Astrocyte (in vitro differentiated cells and primary cell): ENCODE measurements at regions not wholly inside any gene's neighbourhood (a gene's known extent, or its start where the extent isn't known, plus 50 kb on each side); places are given as distances from the start of the nearest gene placed in this dataset.

ENCODE experiments used
- EZH2 ChIP-seq: IDR thresholded peaks from 2 replicates; pipeline ENCODE4 v1.6.1; 2012; ENCODE audit warnings: mild to moderate bottlenecking, low read length, inconsistent platforms; ENCODE audit not compliant: insufficient read depth
- TF ChIP-seq, protein P1 (sequence below): IDR thresholded peaks from 2 replicates; pipeline ENCODE4 v1.5.1; 2011; ENCODE audit warnings: low read depth, mild to moderate bottlenecking, inconsistent platforms, low read length, moderate library complexity; ENCODE audit not compliant: insufficient read depth

DNA sequence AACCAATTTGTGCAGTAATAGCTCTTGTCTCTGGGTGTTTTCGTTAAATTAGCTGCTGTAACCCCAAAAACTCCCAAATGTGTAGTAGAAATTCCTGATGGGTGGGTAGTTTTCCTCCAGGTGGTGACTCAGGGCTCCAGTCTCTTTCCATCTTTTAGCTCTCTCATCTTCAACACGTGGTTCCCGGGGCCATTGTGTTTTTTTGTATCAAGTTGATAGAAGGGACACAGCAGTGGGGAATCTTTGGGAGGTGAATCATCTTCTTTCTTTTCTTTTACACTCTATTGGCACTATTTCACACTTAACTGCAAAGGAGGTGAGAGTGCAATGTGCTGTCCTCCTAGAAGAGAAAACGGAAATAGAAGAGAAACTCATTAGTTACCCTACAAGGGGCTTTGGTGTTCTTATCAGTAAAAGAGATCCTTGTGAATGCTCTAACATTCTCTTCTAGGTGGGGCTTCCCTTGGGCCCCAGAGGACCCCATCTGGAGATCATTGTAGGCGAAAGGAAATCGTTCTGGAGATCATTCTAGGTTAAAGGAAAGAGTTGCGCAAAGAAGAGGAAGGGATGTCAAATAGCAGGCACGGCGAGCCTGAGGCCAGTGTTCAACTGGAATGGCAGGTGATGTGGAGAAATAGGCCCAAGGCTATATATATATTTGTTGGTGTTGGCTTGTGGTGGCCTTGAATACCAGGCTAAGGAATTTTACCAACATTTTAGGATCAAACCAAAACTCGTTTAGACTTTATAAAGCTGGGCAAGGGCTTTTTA is 68.2 kb upstream of the ACSL1 start:
- TF ChIP-seq, protein P1, sequence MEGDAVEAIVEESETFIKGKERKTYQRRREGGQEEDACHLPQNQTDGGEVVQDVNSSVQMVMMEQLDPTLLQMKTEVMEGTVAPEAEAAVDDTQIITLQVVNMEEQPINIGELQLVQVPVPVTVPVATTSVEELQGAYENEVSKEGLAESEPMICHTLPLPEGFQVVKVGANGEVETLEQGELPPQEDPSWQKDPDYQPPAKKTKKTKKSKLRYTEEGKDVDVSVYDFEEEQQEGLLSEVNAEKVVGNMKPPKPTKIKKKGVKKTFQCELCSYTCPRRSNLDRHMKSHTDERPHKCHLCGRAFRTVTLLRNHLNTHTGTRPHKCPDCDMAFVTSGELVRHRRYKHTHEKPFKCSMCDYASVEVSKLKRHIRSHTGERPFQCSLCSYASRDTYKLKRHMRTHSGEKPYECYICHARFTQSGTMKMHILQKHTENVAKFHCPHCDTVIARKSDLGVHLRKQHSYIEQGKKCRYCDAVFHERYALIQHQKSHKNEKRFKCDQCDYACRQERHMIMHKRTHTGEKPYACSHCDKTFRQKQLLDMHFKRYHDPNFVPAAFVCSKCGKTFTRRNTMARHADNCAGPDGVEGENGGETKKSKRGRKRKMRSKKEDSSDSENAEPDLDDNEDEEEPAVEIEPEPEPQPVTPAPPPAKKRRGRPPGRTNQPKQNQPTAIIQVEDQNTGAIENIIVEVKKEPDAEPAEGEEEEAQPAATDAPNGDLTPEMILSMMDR = no peak
- no peak for TF ChIP-seq EZH2
